Prostate gland (tissue), 2 donors: ENCODE measurements at regions not wholly inside any gene's neighbourhood (a gene's known extent, or its start where the extent isn't known, plus 50 kb on each side); places are given as distances from the start of the nearest gene placed in this dataset.
"Not testable (repeated sequence)": the region's sequence is repeated elsewhere in the genome, so short reads cannot be mapped to it uniquely, and the experiment has no call there.

Source experiments
- DNase-seq: peaks from one replicate; pipeline ENCODE4 v3.0.0-alpha.2; 2019; ENCODE audit warnings: low spot score
- H3K27ac ChIP-seq, 2 donors: fragments of 200-600 bp; sonication (generic); 2 replicates each; pipeline ENCODE4 v1.5.1; 2017 to 2019
- H3K27me3 ChIP-seq: fragments of 200-600 bp; sonication (generic); replicated peaks from 2 replicates; pipeline ENCODE4 v1.5.1; 2019; ENCODE audit not compliant: insufficient read depth
- H3K36me3 ChIP-seq, 2 donors: fragments of 200-600 bp; sonication (generic); 1 replicate in 1 of 2; 2 replicates in 1 of 2; pipeline versions ENCODE4 v1.5.1 to v1.8.1; 2017 to 2019
- H3K4me1 ChIP-seq: fragments of 200-600 bp; sonication (generic); replicated peaks from 2 replicates; pipeline ENCODE4 v1.5.1; 2019
- H3K4me3 ChIP-seq, 2 donors: fragments of 200-600 bp; sonication (generic); 2 replicates each; pipeline ENCODE4 v1.5.1; 2017 to 2019
- H3K9me3 ChIP-seq: fragments of 200-600 bp; sonication (generic); 2 replicates; pipeline ENCODE4 v1.5.1; 2017
- POLR2A ChIP-seq: fragments of 450-650 bp; IDR thresholded peaks from one replicate; pipeline ENCODE4 v1.6.1; 2016; ENCODE audit warnings: antibody characterized with exemption, mild to moderate bottlenecking
- POLR2AphosphoS5 ChIP-seq: sonication (generic); formaldehyde crosslinking; IDR thresholded peaks from one replicate; pipeline ENCODE4 v1.6.1; 2017; ENCODE audit warnings: antibody characterized with exemption
- WGBS: methylation state at CpG from one replicate; pipeline ENCODE4 v1.1.5; 2018; 5-methylcytosine and 5-hydroxymethylcytosine counted together
- intact Hi-C: fragments of 100-400 bp; cut with DNase I; formaldehyde crosslinking; loops from one replicate; pipeline ENCODE4 v1.14.2; 2022
- TF ChIP-seq, protein P1 (sequence below), 4 experiments: fragments of 200-600 bp in 2 of 4; fragments of 450-650 bp in 2 of 4; sonication (generic) in 2 of 4; IDR thresholded peaks; 1 replicate in 3 of 4; 2 replicates in 1 of 4; pipeline ENCODE4 v1.5.1; 2016 to 2019; ENCODE audit warnings: antibody characterized with exemption in 4 of 4, mild to moderate bottlenecking in 2 of 4, moderate library complexity in 2 of 4

DNA sequence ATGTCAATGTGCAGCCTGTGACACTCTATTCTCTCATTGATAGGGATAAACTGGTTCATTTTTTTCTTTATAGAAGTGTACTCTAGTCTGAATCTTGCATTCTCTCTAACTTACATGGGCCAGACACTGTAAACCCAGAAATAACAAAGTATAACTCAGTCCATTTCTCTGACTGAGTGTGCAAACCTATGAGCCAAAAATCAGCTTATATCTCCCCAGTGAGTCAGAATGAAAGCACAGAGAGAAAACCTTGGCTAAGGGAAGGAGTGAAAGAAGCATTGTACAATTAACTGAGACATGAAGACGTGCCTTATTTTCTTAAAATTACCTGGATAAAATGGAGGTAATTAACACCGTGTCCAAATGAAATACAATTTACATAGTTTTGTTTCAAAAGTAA lies 436.9 kb upstream of the IMPG1 start:
- WGBS, result 91% methylated on average over 2 of the region's 2 CpGs
- H3K27ac ChIP-seq, result no peak overlapping the region
- no peaks in the 10 kb centered on the region for H3K9me3 ChIP-seq
- H3K4me3 ChIP-seq, result no peak overlapping the region
- intact Hi-C loops, result no loop called here
- TF ChIP-seq POLR2AphosphoS5 (no peak), POLR2A (no peak)
- TF ChIP-seq, protein P1, sequence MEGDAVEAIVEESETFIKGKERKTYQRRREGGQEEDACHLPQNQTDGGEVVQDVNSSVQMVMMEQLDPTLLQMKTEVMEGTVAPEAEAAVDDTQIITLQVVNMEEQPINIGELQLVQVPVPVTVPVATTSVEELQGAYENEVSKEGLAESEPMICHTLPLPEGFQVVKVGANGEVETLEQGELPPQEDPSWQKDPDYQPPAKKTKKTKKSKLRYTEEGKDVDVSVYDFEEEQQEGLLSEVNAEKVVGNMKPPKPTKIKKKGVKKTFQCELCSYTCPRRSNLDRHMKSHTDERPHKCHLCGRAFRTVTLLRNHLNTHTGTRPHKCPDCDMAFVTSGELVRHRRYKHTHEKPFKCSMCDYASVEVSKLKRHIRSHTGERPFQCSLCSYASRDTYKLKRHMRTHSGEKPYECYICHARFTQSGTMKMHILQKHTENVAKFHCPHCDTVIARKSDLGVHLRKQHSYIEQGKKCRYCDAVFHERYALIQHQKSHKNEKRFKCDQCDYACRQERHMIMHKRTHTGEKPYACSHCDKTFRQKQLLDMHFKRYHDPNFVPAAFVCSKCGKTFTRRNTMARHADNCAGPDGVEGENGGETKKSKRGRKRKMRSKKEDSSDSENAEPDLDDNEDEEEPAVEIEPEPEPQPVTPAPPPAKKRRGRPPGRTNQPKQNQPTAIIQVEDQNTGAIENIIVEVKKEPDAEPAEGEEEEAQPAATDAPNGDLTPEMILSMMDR (IDR thresholded peaks at IDR 0.05), result no peak
- H3K4me1 ChIP-seq, result no peaks in the 10 kb centered on the region
- no peak for DNase-seq
- no peaks in the 10 kb centered on the region for H3K36me3 ChIP-seq
- H3K27me3 ChIP-seq, result no peaks in the 10 kb centered on the region

DNA sequence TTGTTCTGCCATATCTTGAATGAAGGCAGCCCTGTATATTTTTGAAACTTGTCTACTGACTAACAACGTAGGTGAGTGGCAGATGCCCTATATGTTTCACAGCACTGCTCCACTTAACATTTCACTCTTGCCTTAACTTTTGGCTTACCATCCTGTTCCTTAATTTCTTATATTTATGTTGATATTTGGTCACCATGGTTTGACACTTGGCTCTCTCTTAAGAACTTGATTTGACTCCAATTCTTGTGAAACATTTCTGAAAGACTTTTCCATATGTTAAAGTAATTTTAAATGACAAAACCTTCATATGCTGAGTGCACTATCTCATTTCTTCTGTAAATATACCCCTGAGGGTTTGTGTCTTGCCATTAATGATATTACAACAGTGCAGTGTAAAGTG lies 434.3 kb upstream of the IMPG1 start:
- Histone ChIP-seq H3K27me3 (no peaks in the 10 kb centered on the region), H3K27ac (no peak overlapping the region), H3K4me3 (no peak overlapping the region), H3K9me3 (no peaks in the 10 kb centered on the region), H3K4me1 (no peaks in the 10 kb centered on the region), H3K36me3 (no peaks in the 10 kb centered on the region)
- no peak for DNase-seq
- intact Hi-C loops, result no loop called here
- TF ChIP-seq, protein P1 (IDR thresholded peaks at IDR 0.05), result no peak
- TF ChIP-seq POLR2A (no peak), POLR2AphosphoS5 (no peak)
- 67% methylated on average over 1 of the region's 1 CpG for WGBS

DNA sequence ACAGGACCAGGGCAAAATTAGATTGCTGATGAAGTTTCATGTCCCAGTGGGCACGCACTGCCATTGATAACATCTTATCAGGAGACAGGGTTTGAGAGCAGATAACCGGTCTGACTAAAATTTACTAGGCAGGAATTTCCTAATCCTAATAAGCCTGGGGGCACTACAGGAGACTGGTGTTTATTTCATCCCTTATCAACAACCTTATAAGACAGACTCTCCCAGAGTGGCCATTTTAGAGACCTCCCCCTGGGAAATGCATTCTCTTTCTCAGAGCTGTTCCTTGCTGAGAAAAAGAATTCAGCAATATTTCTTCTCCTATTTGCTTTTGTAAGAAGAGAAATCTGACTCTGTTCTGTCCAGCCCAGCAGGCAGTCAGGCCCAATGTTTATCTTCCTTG lies 423.4 kb upstream of the IMPG1 start:
- no peak for DNase-seq
- TF ChIP-seq POLR2A (no peak), POLR2AphosphoS5 (no peak)
- TF ChIP-seq, protein P1 (IDR thresholded peaks at IDR 0.05), result no peak
- 84% methylated on average over 2 of the region's 2 CpGs for WGBS
- H3K27ac ChIP-seq, result no peak overlapping the region
- no peaks in the 10 kb centered on the region for H3K36me3 ChIP-seq
- no peaks in the 10 kb centered on the region for H3K4me1 ChIP-seq
- intact Hi-C loops, result no loop called here
- H3K27me3 ChIP-seq, result no peaks in the 10 kb centered on the region
- H3K4me3 ChIP-seq, result no peak overlapping the region
- no peaks in the 10 kb centered on the region for H3K9me3 ChIP-seq

DNA sequence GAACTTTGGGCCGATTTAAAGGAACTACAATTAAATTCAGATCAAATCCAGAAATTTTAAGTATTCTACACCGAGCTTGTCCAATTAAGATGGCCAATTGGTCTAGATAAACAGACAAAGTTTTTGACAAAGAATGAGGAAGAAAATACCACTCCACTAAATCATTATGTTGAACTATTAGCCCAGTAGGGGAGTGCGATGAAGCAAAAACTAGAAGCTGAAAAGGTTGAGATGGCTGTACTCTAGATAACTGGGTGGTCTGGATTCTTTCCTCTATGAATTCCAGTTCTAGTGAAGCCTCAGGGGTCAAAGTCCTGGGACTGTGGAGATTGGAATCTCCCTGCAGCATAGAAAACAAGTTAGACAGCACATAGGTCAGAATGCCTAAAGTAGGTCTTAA lies 418.9 kb upstream of the IMPG1 start:
- H3K4me3 ChIP-seq, H3K4me1 ChIP-seq, H3K36me3 ChIP-seq, DNase-seq, H3K9me3 ChIP-seq, H3K27me3 ChIP-seq, H3K27ac ChIP-seq, intact Hi-C loops: not testable (repeated sequence)
- 72% methylated on average over 3 of the region's 3 CpGs for WGBS

DNA sequence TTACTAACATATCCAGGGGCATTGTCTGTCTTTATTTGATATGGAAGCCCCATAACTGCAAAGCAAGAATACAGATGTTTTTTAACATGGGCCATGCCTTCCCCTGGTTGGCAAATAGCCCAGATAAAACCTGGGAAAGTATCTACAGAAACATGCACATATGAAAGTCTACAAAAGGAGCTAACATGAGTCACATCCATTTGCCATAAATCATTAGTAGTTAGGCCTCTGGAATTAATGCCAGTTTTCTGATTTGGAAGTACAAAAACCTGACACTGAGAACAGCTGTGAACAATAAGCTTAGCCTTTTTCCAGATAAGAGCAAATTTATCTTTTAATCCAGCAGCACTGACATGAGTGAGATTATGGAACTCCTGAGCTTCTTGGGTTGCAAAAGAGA lies 418.0 kb upstream of the IMPG1 start:
- no peak for DNase-seq
- intact Hi-C loops, result no loop called here

More for the DNA sequence above, 418.0 kb upstream of the IMPG1 start:
- Histone ChIP-seq H3K27ac (no peak overlapping the region), H3K27me3 (no peaks in the 10 kb centered on the region), H3K36me3 (no peaks in the 10 kb centered on the region), H3K4me3 (no peak overlapping the region), H3K9me3 (no peaks in the 10 kb centered on the region), H3K4me1 (no peaks in the 10 kb centered on the region)
- no peak for TF ChIP-seq POLR2AphosphoS5
- TF ChIP-seq, protein P1 (IDR thresholded peaks at IDR 0.05), result no peak
- TF ChIP-seq POLR2A, result no peak
